Calu3 (cell line): ENCODE measurements at regions not wholly inside any gene's neighbourhood (a gene's known extent, or its start where the extent isn't known, plus 50 kb on each side); places are given as distances from the start of the nearest gene placed in this dataset.
"Not testable (repeated sequence)": the region's sequence is repeated elsewhere in the genome, so short reads cannot be mapped to it uniquely, and the experiment has no call there.

Source experiments
- BruUV-seq: library from RNA; stranded (reverse); fragments of 400-500 nt; replicated peaks from 2 replicates; lab custom pipeline; 2021; lab: Mats Ljungman, UMichigan
- CTCF ChIA-PET: fragments of 300-600 bp; sonication (Branson Sonifier 250); formaldehyde crosslinking; loops from one replicate; lab custom pipeline; 2022; ENCODE audit warnings: antibody characterized with exemption; lab: Charles Lee
- DNase-seq: peaks from one replicate; pipeline ENCODE4 v3.0.0; 2022
- H3K27ac Mint-ChIP-seq: one replicate; pipeline ENCODE4 v1.8.0; 2022; ENCODE audit warnings: mixed read lengths; ENCODE audit not compliant: unreplicated experiment
- H3K27me3 Mint-ChIP-seq: one replicate; pipeline ENCODE4 v1.8.0; 2022; ENCODE audit warnings: mixed read lengths; ENCODE audit not compliant: unreplicated experiment
- H3K36me3 Mint-ChIP-seq: one replicate; pipeline ENCODE4 v1.8.0; 2022; ENCODE audit warnings: mild to moderate bottlenecking, moderate library complexity, mixed read lengths; ENCODE audit not compliant: insufficient read depth, unreplicated experiment
- H3K4me1 Mint-ChIP-seq: one replicate; pipeline ENCODE4 v1.8.0; 2022; ENCODE audit warnings: mild to moderate bottlenecking, low read depth, mixed read lengths; ENCODE audit not compliant: unreplicated experiment
- H3K4me3 Mint-ChIP-seq: one replicate; pipeline ENCODE4 v1.8.0; 2022; ENCODE audit warnings: mild to moderate bottlenecking, low read depth, moderate library complexity, mixed read lengths; ENCODE audit not compliant: unreplicated experiment
- H3K9me3 Mint-ChIP-seq: one replicate; pipeline ENCODE4 v1.8.0; 2022; ENCODE audit warnings: low read depth, mixed read lengths; ENCODE audit not compliant: unreplicated experiment
- CTCF ChIP-seq: fragments of 200-600 bp; IDR thresholded peaks from one replicate; pipeline ENCODE4 v1.8.0; 2022; ENCODE audit warnings: antibody characterized with exemption; ENCODE audit not compliant: unreplicated experiment
- intact Hi-C: fragments of 100-400 bp; cut with micrococcal nuclease; formaldehyde crosslinking; loops from one replicate; pipeline ENCODE4 v1.10.0; 2022; ENCODE audit not compliant: unreplicated experiment

GRCh38 chr14:97802430-97803373 is 1005.5 kb downstream of the VRK1 start:
- TF ChIP-seq CTCF: no peak
- Mint-ChIP-seq H3K9me3 (peaks cover 12% of the 10 kb centered on the region), H3K4me3 (no peak overlapping the region), H3K36me3 (no peaks in the 10 kb centered on the region), H3K27me3 (no peaks in the 10 kb centered on the region), H3K27ac (no peak overlapping the region), H3K4me1 (no peaks in the 10 kb centered on the region)
- CTCF ChIA-PET: no interaction called here
- intact Hi-C loops: no loop called here
- DNase-seq: no peak
- BruUV-seq: no TSS peak

- Mint-ChIP-seq H3K9me3 (peaks cover 4% of the 10 kb centered on the region), H3K27me3 (no peaks in the 10 kb centered on the region), H3K4me1 (no peaks in the 10 kb centered on the region), H3K27ac (no peak overlapping the region), H3K36me3 (no peaks in the 10 kb centered on the region), H3K4me3 (no peak overlapping the region)
- TF ChIP-seq CTCF: no peak
- CTCF ChIA-PET: no interaction called here
- DNase-seq: no peak
- BruUV-seq: no TSS peak
- intact Hi-C loops: no loop called here
Observed at GRCh38 chr14:97804056-97804455, 1006.9 kb downstream of the VRK1 start.

GRCh38 chr14:97806891-97807290 is 1009.7 kb downstream of the VRK1 start:
- H3K9me3 Mint-ChIP-seq: peaks cover 11% of the 10 kb centered on the region
- DNase-seq: no peak
- intact Hi-C loops: no loop called here
- no peaks in the 10 kb centered on the region for H3K36me3 Mint-ChIP-seq
- H3K4me1 Mint-ChIP-seq: no peaks in the 10 kb centered on the region
- no peak overlapping the region for H3K4me3 Mint-ChIP-seq
- H3K27me3 Mint-ChIP-seq: no peaks in the 10 kb centered on the region
- CTCF ChIA-PET: no interaction called here
- H3K27ac Mint-ChIP-seq: no peak overlapping the region
- no TSS peak for BruUV-seq
- TF ChIP-seq CTCF: no peak

GRCh38 chr14:97808541-97808940 is 1011.4 kb downstream of the VRK1 start:
- H3K27me3 Mint-ChIP-seq, DNase-seq, H3K4me1 Mint-ChIP-seq, H3K36me3 Mint-ChIP-seq, H3K27ac Mint-ChIP-seq, BruUV-seq, H3K4me3 Mint-ChIP-seq, H3K9me3 Mint-ChIP-seq, intact Hi-C loops, CTCF ChIA-PET: not testable (repeated sequence)

GRCh38 chr14:97813556-97813955 is 1016.4 kb downstream of the VRK1 start:
- Mint-ChIP-seq H3K27me3 (no peaks in the 10 kb centered on the region), H3K9me3 (peaks cover 19% of the 10 kb centered on the region), H3K4me3 (no peak overlapping the region), H3K27ac (no peak overlapping the region), H3K4me1 (no peaks in the 10 kb centered on the region), H3K36me3 (no peaks in the 10 kb centered on the region)
- no peak for DNase-seq
- intact Hi-C loops: no loop called here
- BruUV-seq: no TSS peak
- no peak for TF ChIP-seq CTCF
- CTCF ChIA-PET: no interaction called here
